ENCODE measurements at regions not wholly inside any gene's neighbourhood (a gene's known extent, or its start where the extent isn't known, plus 50 kb on each side); places are given as distances from the start of the nearest gene placed in this dataset.

DNA sequence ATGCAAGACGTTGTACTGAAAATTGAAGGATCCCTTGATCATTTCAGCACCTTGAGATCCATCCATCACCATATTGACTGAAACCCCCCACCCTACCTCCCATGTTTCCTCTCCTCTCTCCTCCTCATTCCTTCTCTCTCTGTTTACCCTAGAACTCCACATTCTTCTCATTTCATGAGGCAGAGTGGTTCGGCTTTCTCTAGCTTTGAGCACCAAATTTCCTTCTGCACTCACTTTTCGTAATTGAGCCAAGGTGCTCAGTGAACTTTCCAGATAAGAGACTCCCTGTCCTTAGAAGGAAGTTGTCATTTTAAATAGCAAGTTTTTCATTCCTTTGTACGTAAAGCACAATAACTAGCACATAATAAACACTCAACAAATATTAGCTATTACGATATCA, 108.3 kb upstream of the SLC34A2 start:
- no peak for TF ChIP-seq EZH2 (IDR thresholded peaks at IDR 0.05; ENCODE audit: insufficient read depth, poor library complexity, severe bottlenecking)
- no peak for TF ChIP-seq EZH2phosphoT487 (IDR thresholded peaks at IDR 0.05; ENCODE audit: insufficient read depth, low read depth)

Data from GM23248 (cell line).